GM21528 (cell line): ENCODE measurements at regions not wholly inside any gene's neighbourhood (a gene's known extent, or its start where the extent isn't known, plus 50 kb on each side); places are given as distances from the start of the nearest gene placed in this dataset.

Experiments
- ATAC-seq: cut with Tn5 transposase; IDR thresholded peaks from one replicate; pipeline ENCODE4 v1.9.1; 2021; ENCODE audit warnings: mild to moderate bottlenecking, moderate library complexity; ENCODE audit not compliant: unreplicated experiment, low FRiP score

DNA sequence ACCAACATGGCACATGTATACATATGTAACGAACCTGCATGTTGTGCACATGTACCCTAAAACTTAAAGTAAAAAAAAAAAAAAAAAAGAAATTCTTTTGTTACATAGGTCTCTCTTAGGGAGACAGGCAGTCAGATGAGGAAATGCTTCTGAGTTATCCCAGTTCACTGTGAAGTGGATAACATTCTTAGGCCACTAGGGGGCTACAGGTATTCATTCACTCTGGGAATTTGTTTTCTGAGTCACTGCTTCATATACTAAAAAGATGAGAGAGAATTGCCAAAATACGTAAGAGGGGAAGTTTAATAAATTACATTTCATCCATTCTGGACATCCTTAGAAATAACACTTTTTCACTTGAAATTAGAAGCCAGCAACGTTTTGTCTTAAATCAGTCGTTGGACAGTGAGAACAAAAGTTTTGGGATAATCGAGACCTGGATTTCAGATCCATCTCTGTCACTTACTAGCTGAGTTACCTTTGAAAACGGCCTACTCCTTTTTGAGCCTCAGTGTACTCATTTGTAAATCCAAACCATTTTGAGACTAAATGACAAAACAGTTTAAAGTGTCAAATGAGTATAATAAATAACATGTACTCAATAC, 738.4 kb upstream of the ALCAM start:
- no peak for ATAC-seq

DNA sequence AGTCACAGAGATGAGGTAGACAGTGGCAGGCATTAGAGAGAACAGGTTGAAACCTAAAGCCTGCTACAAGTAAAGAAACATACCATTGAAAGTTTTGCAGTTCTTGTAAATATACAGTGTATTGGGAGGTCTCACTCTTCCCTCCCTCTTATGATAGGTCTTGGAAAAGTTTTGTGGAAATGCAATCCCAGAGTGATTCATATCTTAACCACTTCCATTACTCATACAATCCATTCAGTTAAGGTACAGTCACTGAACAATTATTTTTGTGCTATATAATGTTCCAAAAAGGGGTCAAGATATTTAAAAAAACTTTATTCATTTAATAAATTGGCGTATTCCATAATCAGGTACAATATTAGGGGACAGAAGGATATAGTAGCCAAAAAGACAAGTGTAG, 737.7 kb upstream of the ALCAM start:
- ATAC-seq, result no peak

DNA sequence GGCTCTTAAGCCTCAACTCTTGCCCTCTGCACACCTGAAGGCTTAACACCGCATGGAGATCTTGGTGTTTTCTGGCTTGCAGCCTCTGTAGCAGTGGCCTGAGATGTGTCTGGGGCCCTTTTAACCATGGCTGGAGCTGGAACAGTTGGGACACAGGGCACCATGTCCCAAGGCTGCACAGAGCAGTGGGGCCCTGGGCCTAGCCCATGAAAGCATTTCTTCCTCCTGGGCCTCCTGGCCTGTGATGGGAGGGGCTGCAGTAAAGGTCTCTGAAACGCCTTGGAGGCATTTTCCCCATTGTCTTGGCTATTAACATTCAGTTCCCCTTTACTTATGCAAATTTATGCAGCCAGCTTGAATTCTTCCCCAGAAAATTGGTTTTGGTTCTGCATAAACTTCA, 735.5 kb upstream of the ALCAM start:
- no peak for ATAC-seq

DNA sequence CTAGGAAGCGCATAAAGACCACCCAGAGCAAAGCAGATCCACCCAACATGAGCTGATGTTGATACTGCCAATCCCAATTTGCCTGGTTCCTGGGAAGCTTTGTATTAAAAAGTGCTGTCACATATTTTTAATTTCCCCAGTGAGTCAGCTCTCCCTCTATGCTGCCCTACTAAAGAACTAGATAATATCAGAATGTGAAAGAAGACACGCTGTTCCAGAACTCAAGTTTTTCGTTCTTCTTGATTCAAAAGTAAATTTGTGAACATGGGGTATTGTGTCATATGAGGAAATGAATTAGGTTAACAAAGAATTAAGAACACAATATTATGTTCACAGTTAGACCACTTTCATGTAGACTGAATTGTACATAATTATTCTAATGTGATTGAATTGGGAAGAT, 734.2 kb upstream of the ALCAM start:
- ATAC-seq, result no peak

DNA sequence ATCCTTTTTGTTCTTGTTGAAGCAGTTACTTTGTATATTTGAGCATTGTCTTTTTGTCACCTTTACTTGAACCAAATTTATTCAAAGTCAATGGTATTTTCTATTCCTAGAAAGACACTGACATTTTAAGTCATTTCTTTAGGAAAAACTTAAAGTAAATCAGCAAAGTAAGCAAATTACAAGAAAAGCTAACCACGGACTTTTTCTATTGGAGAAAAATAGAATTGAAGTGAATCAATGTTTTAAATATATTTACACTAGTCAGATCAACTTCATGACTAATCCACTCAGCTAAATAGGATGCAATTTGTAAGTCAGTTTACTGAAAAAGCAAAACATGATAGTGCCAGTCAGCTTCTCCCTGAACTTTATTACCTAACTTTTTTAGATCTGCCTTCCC, 733.8 kb upstream of the ALCAM start:
- ATAC-seq, result no peak

DNA sequence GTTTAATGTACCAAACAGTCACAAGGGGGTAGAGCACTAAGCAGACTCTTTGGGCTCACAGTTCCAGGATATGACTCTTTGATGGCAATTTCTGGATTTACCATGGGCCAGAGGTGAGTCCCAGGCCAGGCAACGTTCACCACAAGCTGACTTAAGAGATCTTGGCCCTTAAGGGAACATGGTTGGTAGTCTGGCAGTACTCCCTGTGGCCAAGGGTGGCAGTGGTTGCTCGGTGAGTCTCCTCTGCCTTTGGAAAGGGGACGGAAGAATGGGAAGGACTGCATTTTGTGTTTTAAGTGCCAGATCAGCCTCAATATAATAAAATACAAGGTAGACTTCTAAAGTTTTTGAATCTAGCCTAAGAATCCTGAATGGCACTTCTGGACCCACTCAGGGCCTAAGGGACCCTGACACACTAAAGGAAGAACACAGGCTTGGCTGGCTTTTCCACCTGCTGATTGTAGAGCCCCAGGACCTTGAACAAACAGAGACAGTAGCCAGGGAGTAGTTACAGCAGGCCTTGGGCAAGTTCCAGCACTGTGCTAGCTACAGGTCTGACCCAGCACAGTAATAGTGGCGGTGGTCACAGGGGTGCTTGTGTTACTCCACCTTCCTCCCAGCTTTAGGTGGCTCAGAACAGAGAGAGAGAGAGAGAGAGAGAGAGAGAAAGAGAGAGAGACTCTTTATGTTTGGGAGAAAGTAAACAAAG, 730.7 kb upstream of the ALCAM start:
- no peak for ATAC-seq

DNA sequence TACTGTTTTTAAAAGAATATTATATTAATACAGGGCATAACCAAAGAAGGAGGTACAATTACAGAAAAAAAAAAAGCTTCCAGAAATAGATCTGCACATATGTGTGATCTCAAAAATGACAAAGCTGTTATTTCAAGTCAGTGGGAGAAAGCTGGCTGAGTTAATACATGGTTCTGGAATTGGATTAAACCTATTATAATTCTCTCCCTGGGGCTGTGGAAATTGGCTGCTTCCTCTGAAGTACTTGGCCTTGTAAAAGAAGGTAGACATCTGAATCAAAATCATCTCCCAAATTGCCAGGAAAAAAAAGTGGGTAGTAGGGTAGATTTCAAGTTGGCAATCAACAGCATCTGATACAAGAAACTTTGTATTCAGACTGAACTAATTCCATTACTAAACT, 723.9 kb upstream of the ALCAM start:
- ATAC-seq, result no peak

DNA sequence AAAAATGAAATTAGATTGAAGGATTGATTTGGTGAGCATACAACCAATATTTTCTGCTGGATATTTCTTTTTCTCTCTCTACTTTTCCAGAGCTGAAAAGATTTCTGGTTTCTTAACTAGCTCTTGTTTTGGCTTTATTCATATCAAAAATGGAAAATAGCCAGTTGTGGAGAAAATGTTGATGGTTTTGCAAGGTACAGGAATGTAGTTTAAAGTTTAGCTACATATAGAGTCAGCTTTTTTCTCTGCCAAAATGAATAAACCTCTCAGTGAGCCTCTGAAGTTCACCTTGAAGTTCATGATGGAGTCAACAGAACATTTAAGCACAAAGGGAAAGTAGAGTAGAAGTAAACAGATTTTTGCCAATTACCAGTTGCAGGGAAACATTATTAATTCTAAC, 720.5 kb upstream of the ALCAM start:
- no peak for ATAC-seq

DNA sequence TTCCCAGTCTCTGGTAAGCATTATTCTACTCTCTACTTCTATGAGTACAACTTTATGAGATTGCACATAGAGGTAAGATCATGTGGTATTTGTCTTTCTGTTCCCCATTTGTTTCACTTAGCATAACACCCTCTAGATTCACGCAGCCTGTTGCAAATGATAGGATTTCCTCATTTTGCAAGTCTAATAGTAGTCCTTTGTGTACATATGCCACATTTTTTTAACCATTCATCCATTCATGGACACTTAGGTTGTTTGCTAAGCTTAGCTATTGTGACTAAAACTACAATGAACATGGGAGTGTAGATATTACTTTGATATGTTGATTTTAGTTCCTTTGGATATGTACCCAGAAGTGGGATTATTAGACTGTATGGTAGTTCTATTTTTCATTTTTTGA, 717.9 kb upstream of the ALCAM start:
- ATAC-seq, result no peak

DNA sequence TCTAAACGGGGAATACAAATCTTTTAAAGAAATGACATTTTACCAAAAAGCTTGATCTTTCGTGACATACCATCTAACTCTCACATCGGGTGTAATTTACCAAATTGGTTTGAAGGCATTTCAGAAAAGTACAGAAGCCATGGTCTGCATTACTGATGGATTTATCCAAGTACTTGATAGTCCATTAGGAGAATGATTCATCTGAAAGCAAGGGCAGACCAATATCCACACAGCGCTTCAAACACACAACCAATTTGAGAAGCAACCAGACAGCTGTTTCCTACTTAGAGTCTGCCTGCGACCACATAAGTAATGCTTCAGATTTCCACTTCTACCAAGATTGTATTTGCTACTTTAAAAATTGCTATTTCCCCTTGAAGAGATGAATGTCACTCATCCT, 697.6 kb upstream of the ALCAM start:
- ATAC-seq, result no peak

DNA sequence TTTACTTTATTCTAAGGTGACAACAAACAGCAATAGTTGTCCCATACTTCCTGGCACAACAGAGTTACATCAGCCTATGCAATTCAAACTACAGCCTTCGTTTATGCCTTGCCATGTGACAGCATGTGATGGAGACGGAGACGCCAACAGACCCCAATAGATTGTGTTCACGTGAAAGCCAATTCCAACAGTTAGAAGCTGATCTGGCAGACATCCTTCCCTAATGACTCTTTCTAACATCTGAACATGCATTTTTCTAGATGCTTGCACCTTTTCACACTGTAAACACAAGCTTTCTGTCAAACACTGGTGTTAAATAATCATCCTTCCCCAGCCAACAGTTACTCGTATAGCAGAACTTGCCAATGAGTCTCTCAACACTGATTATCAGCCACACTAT, 694.4 kb upstream of the ALCAM start:
- no peak for ATAC-seq

DNA sequence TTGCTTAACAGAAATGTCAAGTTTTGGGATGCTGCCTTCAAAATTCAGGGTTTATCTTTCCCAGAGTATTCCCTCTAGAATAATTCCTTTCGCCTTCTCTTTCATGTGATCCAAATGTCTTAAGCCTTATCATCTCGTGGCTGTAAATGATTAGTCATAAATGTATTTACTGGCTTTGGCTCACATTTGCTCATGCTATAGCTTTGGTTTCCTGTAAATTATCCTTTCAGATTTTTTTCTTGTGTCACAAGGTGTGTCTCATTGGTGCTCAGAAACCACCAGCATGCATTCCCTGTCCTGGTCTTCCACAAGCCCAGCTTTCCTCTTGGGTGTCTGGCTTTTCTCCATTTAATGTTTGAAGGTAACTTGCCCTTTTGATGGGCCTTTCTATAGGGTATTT, 692.7 kb upstream of the ALCAM start:
- no peak for ATAC-seq

DNA sequence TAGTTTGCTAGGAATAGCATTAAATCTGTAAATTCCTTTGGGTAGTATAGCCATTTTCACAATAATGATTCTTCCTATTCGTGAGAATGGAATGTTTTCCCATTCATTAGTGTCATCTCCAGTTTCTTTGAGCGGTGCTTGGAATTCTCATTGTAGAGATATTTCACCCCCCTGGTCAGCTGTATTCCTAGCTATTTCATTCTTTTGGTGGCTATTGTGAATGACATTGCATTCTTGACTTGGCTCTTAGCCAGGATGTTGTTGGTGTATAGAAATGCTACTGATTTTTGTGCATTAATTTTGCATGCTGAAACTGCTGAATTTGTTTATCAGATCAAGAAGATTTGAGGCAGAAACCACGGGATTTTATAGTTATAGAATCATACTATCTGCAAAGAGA, 690.5 kb upstream of the ALCAM start:
- ATAC-seq, result no peak

DNA sequence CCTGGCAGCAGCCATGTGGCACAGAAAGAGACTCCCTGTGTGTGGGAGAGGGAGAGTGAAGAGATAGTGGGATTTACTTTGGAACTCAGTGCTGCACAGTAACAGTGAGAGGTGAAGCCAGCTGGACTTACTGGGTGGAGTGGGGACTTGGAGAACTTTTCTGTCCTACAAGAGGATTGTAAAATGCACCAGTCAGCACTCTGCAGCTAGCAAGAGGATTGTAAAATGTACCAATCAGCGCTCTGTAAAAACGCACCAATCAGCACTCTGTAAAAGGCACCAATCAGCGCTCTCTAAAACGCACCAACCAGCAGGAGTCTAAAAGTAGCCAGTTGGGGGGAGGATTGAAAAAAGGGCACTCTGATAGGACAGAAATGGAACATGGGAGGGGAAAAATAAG, 688.8 kb upstream of the ALCAM start:
- no peak for ATAC-seq

DNA sequence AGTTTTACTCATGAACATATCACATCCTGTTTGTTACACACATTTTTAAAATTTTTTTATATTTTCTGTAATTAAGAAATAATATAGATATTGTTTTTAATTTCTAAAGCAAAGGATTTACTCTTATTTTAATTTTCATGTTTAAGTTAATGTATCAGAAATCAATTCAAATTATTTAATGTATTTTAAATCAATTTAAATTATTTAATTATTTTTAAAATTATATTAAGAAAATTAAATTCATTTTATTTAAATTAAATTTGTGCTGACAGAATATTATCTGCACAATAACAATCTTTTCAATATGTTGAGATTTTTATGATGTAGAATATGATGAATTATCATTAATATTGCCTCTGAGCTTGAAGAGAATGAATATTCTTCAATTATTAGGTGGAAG, 681.2 kb upstream of the ALCAM start:
- no peak for ATAC-seq

DNA sequence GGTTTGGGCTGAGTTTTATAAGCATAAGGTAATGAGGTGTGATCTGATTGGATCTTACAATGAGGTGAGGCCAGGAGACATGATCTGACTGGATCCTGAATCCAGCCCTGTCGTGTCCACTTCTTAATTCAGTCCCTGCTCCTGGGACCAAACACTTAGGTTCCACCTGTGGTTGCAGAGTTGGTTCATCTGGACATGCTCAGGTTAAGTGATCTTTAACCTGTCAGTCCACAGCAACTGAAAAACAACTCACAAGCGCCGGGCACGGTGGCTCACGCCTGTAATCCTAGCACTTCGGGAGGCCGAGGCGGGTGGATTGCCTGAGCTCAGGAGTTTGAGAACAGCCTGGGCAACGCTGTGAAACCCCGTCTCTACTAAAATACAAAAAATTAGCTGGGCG, 679.3 kb upstream of the ALCAM start:
- ATAC-seq, result no peak

DNA sequence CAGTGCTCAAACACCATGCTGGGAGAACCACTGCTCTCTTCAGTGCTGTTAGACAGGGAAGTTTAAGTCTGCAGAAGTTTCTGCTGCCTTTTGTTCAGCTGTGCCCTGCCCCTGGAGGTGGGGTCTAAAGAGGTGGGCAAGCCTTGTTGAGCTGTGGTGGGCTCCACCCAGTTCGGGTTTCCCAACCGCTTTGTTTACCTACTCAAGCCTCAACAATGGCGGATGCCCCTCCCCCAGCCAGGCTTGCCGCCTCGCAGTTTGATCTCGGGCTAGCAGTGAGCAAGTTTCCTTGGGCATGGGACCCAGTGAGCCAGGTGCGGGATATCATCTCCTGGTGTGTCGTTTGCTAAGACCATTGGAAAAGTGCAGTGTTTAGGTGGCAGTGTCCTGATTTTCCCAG, 670.2 kb upstream of the ALCAM start:
- no peak for ATAC-seq

DNA sequence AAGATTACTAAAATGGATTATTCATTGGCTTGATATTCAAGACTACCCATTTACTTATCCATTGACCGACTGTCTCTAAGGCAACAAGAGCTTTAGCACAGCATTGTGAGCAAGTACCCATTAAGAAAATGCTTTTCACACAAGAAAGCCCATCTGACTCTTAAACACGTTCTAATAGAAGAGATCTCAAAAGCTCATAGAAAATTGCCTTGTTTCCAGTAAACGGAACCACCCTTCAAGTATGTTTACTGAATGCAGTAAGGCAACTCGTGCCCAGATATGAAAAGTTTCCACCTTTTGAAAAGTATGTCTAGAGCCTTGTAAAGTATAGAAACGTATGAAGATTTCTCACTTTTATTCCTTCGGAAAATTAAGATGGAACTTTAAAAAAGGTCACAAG, 655.3 kb upstream of the ALCAM start:
- ATAC-seq, result no peak

DNA sequence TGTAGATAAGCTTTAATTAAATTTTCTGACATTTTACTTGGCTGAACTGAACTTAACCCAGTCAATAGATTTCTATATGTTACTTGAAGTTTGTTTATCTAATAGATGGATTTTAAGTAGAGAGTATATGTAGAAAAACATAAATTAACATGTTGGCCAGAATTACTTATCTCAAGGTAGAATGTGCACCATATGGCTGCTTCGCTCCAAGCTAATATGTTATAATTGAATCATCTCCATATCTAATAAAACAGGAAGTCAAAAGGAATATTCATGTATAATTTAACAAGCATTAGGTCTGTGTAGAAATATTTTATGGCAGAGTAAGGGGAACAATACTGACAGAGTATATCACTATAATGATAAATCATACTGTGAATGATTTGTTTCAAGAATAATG, 650.7 kb upstream of the ALCAM start:
- ATAC-seq, result no peak

DNA sequence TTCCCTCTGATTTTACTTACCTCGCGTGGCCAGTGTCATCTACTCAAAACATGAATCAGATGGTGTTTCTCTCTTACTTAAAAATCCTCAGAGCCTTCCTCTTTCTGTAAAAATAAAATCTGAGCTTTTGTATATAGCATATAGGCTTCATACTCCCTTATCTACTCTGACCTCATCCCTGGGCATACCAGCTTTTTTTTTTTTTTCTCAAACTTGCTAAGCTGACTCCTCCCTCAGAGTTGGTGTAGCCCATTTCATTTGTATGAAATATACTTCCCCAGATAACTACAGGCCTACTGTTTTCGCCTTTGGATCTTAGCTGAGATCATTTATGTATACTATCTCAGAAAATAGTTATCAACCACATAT, 648.9 kb upstream of the ALCAM start:
- peak; percentile 49 for ATAC-seq

DNA sequence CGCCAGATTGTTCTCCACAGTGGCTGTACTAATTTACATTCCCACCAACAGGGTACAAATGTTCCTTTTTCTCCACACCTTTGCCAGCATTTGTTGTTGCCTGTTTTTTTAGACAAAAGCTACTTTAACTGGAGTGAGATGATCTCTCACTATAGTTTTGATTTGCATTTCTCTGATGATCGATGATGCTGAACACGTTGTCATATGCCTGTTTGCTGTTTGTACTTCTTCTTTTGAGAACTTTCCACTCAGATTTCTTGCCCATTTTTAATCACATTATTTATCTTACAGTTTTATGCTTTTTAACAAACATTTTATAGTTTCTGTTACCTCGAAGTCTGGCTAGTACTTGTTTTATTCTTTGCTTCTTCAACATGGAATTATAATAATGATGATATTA, 643.7 kb upstream of the ALCAM start:
- no peak for ATAC-seq

DNA sequence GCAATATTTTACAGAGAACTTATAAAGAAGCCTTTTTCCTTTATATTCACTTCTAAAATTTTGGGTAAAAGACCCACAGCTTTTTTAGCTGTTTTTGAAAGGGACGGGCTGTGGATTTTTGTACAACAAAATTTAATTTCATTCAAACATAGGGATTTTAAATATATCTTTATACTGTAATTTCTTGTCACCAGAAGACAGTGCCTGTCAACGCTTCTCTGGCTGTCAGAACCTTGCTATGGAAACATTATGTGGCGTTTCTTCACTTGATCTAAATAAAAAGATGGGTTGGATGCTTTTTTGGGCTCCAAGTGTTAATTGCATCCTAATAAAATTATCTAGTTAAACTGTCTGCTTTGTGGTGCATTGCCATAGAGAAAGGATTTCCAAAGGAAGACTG, 635.6 kb upstream of the ALCAM start:
- no peak for ATAC-seq

DNA sequence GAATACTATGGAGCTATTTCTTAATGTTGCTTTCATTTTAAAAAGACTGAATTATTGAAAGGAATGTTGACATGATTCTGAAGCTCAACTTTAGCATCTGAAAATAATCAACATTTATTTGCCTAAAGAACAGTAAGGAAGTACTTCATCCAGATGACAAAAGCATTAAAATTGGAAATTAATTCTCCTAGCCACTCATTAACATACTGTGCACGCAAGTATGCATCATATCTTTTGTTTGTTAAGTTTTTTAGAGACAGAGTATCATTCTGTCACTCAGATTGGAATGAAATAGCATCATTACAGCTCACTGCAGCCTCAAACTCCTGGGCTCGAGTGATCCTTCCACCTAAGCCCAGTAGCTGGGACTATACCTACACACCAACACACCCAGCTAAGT, 632.1 kb upstream of the ALCAM start:
- no peak for ATAC-seq
